22Rv1 (cell line): ENCODE measurements at regions not wholly inside any gene's neighbourhood (a gene's known extent, or its start where the extent isn't known, plus 50 kb on each side); places are given as distances from the start of the nearest gene placed in this dataset.

Experiments used
- ZFX ChIP-seq: fragments of 450-650 bp; IDR thresholded peaks from 2 replicates; pipeline ENCODE4 v1.6.1; 2017; ENCODE audit warnings: antibody characterized with exemption, borderline replicate concordance
- TF ChIP-seq, protein P1 (sequence below): fragments of 450-650 bp; IDR thresholded peaks from 2 replicates; pipeline ENCODE4 v1.5.1; 2017; ENCODE audit warnings: mild to moderate bottlenecking

DNA sequence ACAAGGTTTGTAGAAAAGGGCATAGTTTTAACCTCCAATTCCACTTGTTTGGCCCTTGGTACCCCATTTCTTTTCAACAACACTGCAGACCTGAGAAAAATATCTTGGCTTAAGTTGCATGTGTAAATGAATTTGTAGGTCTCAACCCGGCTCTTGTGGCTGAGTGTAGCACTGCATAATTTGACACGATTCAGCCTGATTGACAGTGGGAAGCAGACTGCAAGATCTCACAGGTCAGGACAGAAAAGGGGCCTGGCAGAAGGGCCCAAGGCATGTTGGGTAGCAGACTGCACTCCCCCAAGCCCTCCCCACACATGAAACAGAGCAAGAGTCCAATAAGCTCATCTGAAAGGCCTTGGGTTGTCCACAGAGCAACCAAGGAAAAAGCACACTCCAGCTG, 169.7 kb upstream of the SMARCA2 start:
- TF ChIP-seq, protein P1, sequence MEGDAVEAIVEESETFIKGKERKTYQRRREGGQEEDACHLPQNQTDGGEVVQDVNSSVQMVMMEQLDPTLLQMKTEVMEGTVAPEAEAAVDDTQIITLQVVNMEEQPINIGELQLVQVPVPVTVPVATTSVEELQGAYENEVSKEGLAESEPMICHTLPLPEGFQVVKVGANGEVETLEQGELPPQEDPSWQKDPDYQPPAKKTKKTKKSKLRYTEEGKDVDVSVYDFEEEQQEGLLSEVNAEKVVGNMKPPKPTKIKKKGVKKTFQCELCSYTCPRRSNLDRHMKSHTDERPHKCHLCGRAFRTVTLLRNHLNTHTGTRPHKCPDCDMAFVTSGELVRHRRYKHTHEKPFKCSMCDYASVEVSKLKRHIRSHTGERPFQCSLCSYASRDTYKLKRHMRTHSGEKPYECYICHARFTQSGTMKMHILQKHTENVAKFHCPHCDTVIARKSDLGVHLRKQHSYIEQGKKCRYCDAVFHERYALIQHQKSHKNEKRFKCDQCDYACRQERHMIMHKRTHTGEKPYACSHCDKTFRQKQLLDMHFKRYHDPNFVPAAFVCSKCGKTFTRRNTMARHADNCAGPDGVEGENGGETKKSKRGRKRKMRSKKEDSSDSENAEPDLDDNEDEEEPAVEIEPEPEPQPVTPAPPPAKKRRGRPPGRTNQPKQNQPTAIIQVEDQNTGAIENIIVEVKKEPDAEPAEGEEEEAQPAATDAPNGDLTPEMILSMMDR: no peak
- no peak for TF ChIP-seq ZFX
